Astrocyte of the cerebellum (primary cell): ENCODE measurements at regions not wholly inside any gene's neighbourhood (a gene's known extent, or its start where the extent isn't known, plus 50 kb on each side); places are given as distances from the start of the nearest gene placed in this dataset.

Experiments used
- DNase-seq: peaks from one replicate; pipeline ENCODE4 v3.0.0-alpha.2; 2011; ENCODE audit warnings: low read depth
- H3K4me3 ChIP-seq: 2 replicates; pipeline ENCODE4 v1.5.1; 2011; ENCODE audit warnings: mild to moderate bottlenecking, low read depth, low read length, moderate library complexity
- in situ Hi-C: cut with HindIII; loops from 2 replicates; pipeline ENCODE4 v1.10.0; 2017; ENCODE audit warnings: low sequenced_read_pairs
- TF ChIP-seq, protein P1 (sequence below): IDR thresholded peaks from 2 replicates; pipeline ENCODE4 v1.5.1; 2012; ENCODE audit warnings: low read length, low read depth, moderate library complexity, mild to moderate bottlenecking; ENCODE audit errors: missing control alignments

DNA sequence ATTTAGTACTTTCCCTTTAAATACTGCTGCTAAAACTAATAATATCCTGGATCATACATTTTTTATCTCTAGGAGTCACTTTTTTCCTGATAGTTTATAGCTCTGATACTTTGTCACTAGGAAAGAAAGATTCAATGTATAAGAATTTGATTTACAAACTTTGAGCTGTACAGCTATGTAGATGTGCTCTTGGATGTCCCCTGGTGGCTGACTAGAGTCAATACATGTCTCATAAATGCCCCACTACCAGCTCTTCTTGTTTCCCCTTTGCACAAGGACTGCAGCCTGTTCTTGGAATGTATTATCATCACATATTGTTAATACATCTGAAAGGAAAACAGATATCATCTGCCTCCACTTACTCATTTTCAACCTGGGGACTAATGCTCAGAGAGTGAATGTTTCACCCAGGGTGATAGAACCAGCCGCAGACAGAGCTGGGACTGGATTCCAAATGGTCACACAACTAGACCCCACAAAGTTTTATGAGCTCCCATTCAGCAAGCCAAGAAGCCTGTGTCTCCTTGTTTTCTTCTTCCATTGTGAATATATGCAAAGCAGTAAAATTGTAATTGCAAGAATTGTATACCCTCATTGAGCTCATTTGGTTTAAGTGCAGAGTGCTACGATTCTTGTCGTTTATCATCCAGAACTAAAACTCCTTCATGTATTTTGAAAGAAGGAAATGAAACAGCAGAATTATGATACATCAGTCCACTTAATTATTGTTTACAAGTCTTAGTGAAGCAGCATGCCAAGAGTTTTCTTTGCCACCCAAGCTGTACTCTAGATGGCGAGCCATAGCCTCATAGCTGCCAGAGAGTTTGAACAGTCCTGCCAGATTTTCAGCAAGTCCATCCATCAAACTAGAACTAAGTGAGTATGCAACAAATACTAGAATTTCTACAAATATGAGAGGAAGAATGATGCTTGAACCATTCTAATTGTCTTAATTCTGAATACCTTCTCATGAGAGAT is 261.6 kb upstream of the LMCD1 start:
- in situ Hi-C loops, result no loop called here
- no peak overlapping the region for H3K4me3 ChIP-seq
- TF ChIP-seq, protein P1, sequence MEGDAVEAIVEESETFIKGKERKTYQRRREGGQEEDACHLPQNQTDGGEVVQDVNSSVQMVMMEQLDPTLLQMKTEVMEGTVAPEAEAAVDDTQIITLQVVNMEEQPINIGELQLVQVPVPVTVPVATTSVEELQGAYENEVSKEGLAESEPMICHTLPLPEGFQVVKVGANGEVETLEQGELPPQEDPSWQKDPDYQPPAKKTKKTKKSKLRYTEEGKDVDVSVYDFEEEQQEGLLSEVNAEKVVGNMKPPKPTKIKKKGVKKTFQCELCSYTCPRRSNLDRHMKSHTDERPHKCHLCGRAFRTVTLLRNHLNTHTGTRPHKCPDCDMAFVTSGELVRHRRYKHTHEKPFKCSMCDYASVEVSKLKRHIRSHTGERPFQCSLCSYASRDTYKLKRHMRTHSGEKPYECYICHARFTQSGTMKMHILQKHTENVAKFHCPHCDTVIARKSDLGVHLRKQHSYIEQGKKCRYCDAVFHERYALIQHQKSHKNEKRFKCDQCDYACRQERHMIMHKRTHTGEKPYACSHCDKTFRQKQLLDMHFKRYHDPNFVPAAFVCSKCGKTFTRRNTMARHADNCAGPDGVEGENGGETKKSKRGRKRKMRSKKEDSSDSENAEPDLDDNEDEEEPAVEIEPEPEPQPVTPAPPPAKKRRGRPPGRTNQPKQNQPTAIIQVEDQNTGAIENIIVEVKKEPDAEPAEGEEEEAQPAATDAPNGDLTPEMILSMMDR, result peak; percentile 96
- peak; percentile 52 for DNase-seq

- no peak overlapping the region for H3K4me3 ChIP-seq
- DNase-seq, result no peak
- in situ Hi-C loops, result no loop called here
- TF ChIP-seq, protein P1, result no peak
Measured at GRCh38 chr3:8246070-8246469, 255.6 kb upstream of the LMCD1 start.

GRCh38 chr3:8253201-8253600 is 248.4 kb upstream of the LMCD1 start:
- H3K4me3 ChIP-seq, result no peak overlapping the region
- in situ Hi-C loops, result no loop called here
- DNase-seq, result no peak
- TF ChIP-seq, protein P1, result no peak

DNA sequence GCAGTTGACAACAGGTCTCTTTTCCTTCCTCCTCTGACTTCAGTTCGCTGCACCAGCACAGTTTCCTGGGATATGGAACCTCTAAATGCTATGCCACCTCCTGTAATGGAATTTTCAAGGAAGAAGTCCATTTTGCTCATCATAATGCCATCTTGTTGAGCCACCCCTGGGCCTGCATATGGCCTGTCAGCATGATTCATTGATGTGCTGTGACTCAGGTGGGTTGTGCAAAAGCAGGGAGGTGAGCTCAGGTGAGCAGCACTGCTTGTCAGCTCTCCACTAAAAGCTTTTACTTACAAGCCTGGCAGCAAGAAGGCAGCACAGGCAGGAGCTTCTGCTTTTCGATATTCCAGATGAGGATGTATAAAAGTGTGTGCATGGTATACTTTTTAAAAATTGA is 247.1 kb upstream of the LMCD1 start:
- DNase-seq, result no peak
- in situ Hi-C loops, result no loop called here
- no peak overlapping the region for H3K4me3 ChIP-seq
- TF ChIP-seq, protein P1, result no peak

- H3K4me3 ChIP-seq, result no peak overlapping the region
- TF ChIP-seq, protein P1, result no peak
- in situ Hi-C loops, result no loop called here
- no peak for DNase-seq
Measured at GRCh38 chr3:8255725-8256124, 245.9 kb upstream of the LMCD1 start.

DNA sequence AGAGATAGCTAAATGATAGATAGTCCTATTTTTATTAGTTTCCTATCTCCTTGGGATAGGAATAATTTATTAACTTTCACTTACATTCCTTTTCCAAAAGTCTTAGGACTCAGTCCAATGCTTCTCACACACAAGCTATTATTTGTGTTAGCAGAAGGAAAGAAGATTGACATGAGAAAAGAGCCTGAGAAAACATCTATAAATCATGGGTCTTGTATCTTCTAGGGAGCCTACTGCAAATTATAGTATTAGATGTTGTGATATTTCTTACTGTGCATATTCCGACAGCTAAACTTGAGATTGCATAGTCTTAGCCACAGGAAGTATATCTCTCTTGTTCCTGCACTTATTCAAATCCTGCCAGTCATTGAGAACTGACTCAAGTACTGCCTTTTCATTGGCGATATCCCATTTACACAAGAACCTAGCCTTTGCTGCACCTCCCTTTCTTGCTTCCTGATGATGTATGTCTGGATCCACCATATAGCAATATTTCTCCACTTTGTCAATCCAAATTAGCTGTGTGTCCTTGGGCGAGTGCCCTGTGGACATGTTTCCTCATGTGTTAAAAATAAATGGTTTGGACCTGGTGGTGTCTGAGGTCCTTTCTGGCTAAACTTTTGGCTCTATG is 245.1 kb upstream of the LMCD1 start:
- in situ Hi-C loops, result no loop called here
- no peak overlapping the region for H3K4me3 ChIP-seq
- no peak for DNase-seq
- TF ChIP-seq, protein P1, result no peak
